GM21381 (cell line): ENCODE measurements at regions not wholly inside any gene's neighbourhood (a gene's known extent, or its start where the extent isn't known, plus 50 kb on each side); places are given as distances from the start of the nearest gene placed in this dataset.
"Not testable (repeated sequence)": the region's sequence is repeated elsewhere in the genome, so short reads cannot be mapped to it uniquely, and the experiment has no call there.

Source experiments
- ATAC-seq: cut with Tn5 transposase; IDR thresholded peaks from one replicate; pipeline ENCODE4 v1.9.1; 2021; ENCODE audit warnings: mild to moderate bottlenecking, moderate library complexity; ENCODE audit not compliant: unreplicated experiment

GRCh38 chr2:207354462-207354861 lies 175.3 kb upstream of the CREB1 start:
- no peak for ATAC-seq

GRCh38 chr2:207356567-207356966 lies 173.2 kb upstream of the CREB1 start:
- ATAC-seq = no peak

- no peak for ATAC-seq
Observed at GRCh38 chr2:207357216-207357615, 172.5 kb upstream of the CREB1 start.

- ATAC-seq = no peak
Observed at GRCh38 chr2:207362716-207363115, 167.0 kb upstream of the CREB1 start.

- no peak for ATAC-seq
Observed at GRCh38 chr2:207363761-207364290, 165.9 kb upstream of the CREB1 start.

GRCh38 chr2:207370646-207371045 lies 159.1 kb upstream of the CREB1 start:
- no peak for ATAC-seq

GRCh38 chr2:207371877-207372276 lies 157.9 kb upstream of the CREB1 start:
- ATAC-seq = no peak

GRCh38 chr2:207372483-207372882 lies 157.3 kb upstream of the CREB1 start:
- no peak for ATAC-seq

- no peak for ATAC-seq
Observed at GRCh38 chr2:207375207-207375875, 154.4 kb upstream of the CREB1 start.

- not testable (repeated sequence) for ATAC-seq
Observed at GRCh38 chr2:207378620-207379019, 151.1 kb upstream of the CREB1 start.

GRCh38 chr2:207385076-207385475 lies 144.7 kb upstream of the CREB1 start:
- no peak for ATAC-seq

GRCh38 chr2:207385903-207386302 lies 143.9 kb upstream of the CREB1 start:
- ATAC-seq = no peak

GRCh38 chr2:207387001-207387571 lies 142.7 kb upstream of the CREB1 start:
- no peak for ATAC-seq

- ATAC-seq = no peak
Observed at GRCh38 chr2:207390302-207391095, 139.3 kb upstream of the CREB1 start.

GRCh38 chr2:207394203-207394781 lies 135.5 kb upstream of the CREB1 start:
- ATAC-seq = no peak

- no peak for ATAC-seq
Observed at GRCh38 chr2:207394812-207395534, 134.8 kb upstream of the CREB1 start.

GRCh38 chr2:207395535-207396251 lies 134.1 kb upstream of the CREB1 start:
- ATAC-seq = no peak

GRCh38 chr2:207397917-207398655 lies 131.7 kb upstream of the CREB1 start:
- ATAC-seq = no peak

- no peak for ATAC-seq
Observed at GRCh38 chr2:207399301-207399700, 130.5 kb upstream of the CREB1 start.
